Suprapubic skin (tissue), 4 donors: ENCODE measurements at regions not wholly inside any gene's neighbourhood (a gene's known extent, or its start where the extent isn't known, plus 50 kb on each side); places are given as distances from the start of the nearest gene placed in this dataset.
"Not testable (repeated sequence)": the region's sequence is repeated elsewhere in the genome, so short reads cannot be mapped to it uniquely, and the experiment has no call there.

Experiments
- DNase-seq, 2 donors: peaks; one replicate each; pipeline ENCODE4 v3.0.0-alpha.2; 2019; ENCODE audit warnings: low spot score in 2 of 2
- H3K27ac ChIP-seq: fragments of 200-600 bp; sonication (generic); one replicate; pipeline ENCODE4 v1.5.1; 2019
- H3K27me3 ChIP-seq: fragments of 200-600 bp; sonication (generic); one replicate; pipeline ENCODE4 v1.5.1; 2019
- H3K36me3 ChIP-seq: fragments of 200-600 bp; sonication (generic); one replicate; pipeline ENCODE4 v1.5.1; 2019
- H3K4me1 ChIP-seq: fragments of 200-600 bp; sonication (generic); one replicate; pipeline ENCODE4 v1.5.1; 2019
- H3K4me3 ChIP-seq: fragments of 200-600 bp; sonication (generic); one replicate; pipeline ENCODE4 v1.5.1; 2019; ENCODE audit warnings: mild to moderate bottlenecking
- H3K9me3 ChIP-seq: fragments of 200-600 bp; sonication (generic); one replicate; pipeline ENCODE4 v1.5.1; 2019
- CTCF ChIP-seq, 2 donors: fragments of 200-600 bp in 1 of 2; fragments of 450-650 bp in 1 of 2; sonication (generic) in 1 of 2; IDR thresholded peaks; one replicate each; pipeline ENCODE4 v1.5.1; 2016 to 2019; ENCODE audit warnings: antibody characterized with exemption in 2 of 2, mild to moderate bottlenecking in 1 of 2, moderate library complexity in 1 of 2
- EP300 ChIP-seq: sonication (generic); formaldehyde crosslinking; IDR thresholded peaks from one replicate; pipeline ENCODE4 v1.6.1; 2017; ENCODE audit warnings: antibody characterized with exemption
- POLR2A ChIP-seq, 2 donors: fragments of 450-650 bp; IDR thresholded peaks; one replicate each; pipeline ENCODE4 v1.6.1; 2017; ENCODE audit warnings: antibody characterized with exemption in 2 of 2, mild to moderate bottlenecking in 2 of 2, moderate library complexity in 2 of 2
- POLR2AphosphoS5 ChIP-seq, 3 donors: sonication (generic); formaldehyde crosslinking; IDR thresholded peaks; one replicate each; pipeline ENCODE4 v1.6.1; 2017; ENCODE audit warnings: antibody characterized with exemption in 3 of 3
- WGBS: methylation state at CpG from one replicate; pipeline ENCODE4 v1.1.5; 2018; 5-methylcytosine and 5-hydroxymethylcytosine counted together

- whole genome bisulfite sequencing = 41% methylated on average over 2 of the region's 2 CpGs
- Histone ChIP-seq H3K4me1 (no peaks in the 10 kb centered on the region), H3K27me3 (no peaks in the 10 kb centered on the region), H3K27ac (no peak overlapping the region), H3K4me3 (no peak overlapping the region), H3K36me3 (no peaks in the 10 kb centered on the region), H3K9me3 (peaks cover 3% of the 10 kb centered on the region)
- no peak for TF ChIP-seq POLR2AphosphoS5 (IDR thresholded peaks at IDR 0.05)
- no peak for DNase-seq
Observed at GRCh38 chr9:79080536-79080935, 491.2 kb upstream of the TLE4 start.

GRCh38 chr9:79083621-79084020 lies 488.1 kb upstream of the TLE4 start:
- DNase-seq = no peak
- H3K27ac ChIP-seq = no peak overlapping the region
- H3K4me1 ChIP-seq = no peaks in the 10 kb centered on the region
- no peak overlapping the region for H3K4me3 ChIP-seq
- H3K9me3 ChIP-seq = peaks cover 3% of the 10 kb centered on the region
- no peaks in the 10 kb centered on the region for H3K36me3 ChIP-seq
- TF ChIP-seq EP300 = no peak
- no peak for TF ChIP-seq POLR2A (IDR thresholded peaks at IDR 0.05)
- no peak for TF ChIP-seq CTCF (IDR thresholded peaks at IDR 0.05)
- no peak for TF ChIP-seq POLR2AphosphoS5 (IDR thresholded peaks at IDR 0.05)
- H3K27me3 ChIP-seq = no peaks in the 10 kb centered on the region
- 81% methylated on average over 3 of the region's 3 CpGs for WGBS

- no peak for TF ChIP-seq CTCF (IDR thresholded peaks at IDR 0.05)
- TF ChIP-seq POLR2A (IDR thresholded peaks at IDR 0.05) = no peak
- TF ChIP-seq POLR2AphosphoS5 (IDR thresholded peaks at IDR 0.05) = no peak
- no peak for TF ChIP-seq EP300
- Histone ChIP-seq H3K4me1 (no peaks in the 10 kb centered on the region), H3K36me3 (no peaks in the 10 kb centered on the region), H3K9me3 (peaks cover 3% of the 10 kb centered on the region), H3K27me3 (no peaks in the 10 kb centered on the region), H3K27ac (no peak overlapping the region), H3K4me3 (no peak overlapping the region)
- WGBS = 86% methylated on average over 2 of the region's 2 CpGs
- no peak for DNase-seq
Observed at GRCh38 chr9:79087133-79087532, 484.6 kb upstream of the TLE4 start.

GRCh38 chr9:79089054-79089560 lies 482.7 kb upstream of the TLE4 start:
- Histone ChIP-seq H3K9me3 (no peaks in the 10 kb centered on the region), H3K27me3 (no peaks in the 10 kb centered on the region), H3K4me1 (no peaks in the 10 kb centered on the region), H3K36me3 (no peaks in the 10 kb centered on the region), H3K27ac (no peak overlapping the region), H3K4me3 (no peak overlapping the region)
- DNase-seq = no peak
- TF ChIP-seq CTCF (IDR thresholded peaks at IDR 0.05) = no peak
- no peak for TF ChIP-seq EP300
- TF ChIP-seq POLR2A (IDR thresholded peaks at IDR 0.05) = no peak

- not testable (repeated sequence) for H3K36me3 ChIP-seq
Observed at GRCh38 chr9:79089851-79090250, 481.9 kb upstream of the TLE4 start.

GRCh38 chr9:79103257-79103656 lies 468.5 kb upstream of the TLE4 start:
- DNase-seq, H3K4me1 ChIP-seq, H3K36me3 ChIP-seq, H3K9me3 ChIP-seq, H3K27me3 ChIP-seq, H3K27ac ChIP-seq, H3K4me3 ChIP-seq: not testable (repeated sequence)
- 96% methylated on average over 15 of the region's 17 CpGs for WGBS

More at GRCh38 chr9:79089851-79090250, 481.9 kb upstream of the TLE4 start:
- H3K27ac ChIP-seq, H3K4me1 ChIP-seq, H3K4me3 ChIP-seq, DNase-seq, H3K9me3 ChIP-seq, H3K27me3 ChIP-seq: not testable (repeated sequence)
- 73% methylated on average over 2 of the region's 2 CpGs for WGBS

GRCh38 chr9:79104216-79104615 lies 467.5 kb upstream of the TLE4 start:
- 90% methylated on average over 1 of the region's 1 CpG for WGBS
- no peaks in the 10 kb centered on the region for H3K9me3 ChIP-seq
- no peaks in the 10 kb centered on the region for H3K36me3 ChIP-seq
- no peak for TF ChIP-seq EP300
- TF ChIP-seq CTCF (IDR thresholded peaks at IDR 0.05) = no peak
- TF ChIP-seq POLR2A (IDR thresholded peaks at IDR 0.05) = no peak
- no peaks in the 10 kb centered on the region for H3K27me3 ChIP-seq
- no peak overlapping the region for H3K4me3 ChIP-seq
- H3K27ac ChIP-seq = no peak overlapping the region
- no peak for DNase-seq
- no peaks in the 10 kb centered on the region for H3K4me1 ChIP-seq
